ENCODE measurements at regions not wholly inside any gene's neighbourhood (a gene's known extent, or its start where the extent isn't known, plus 50 kb on each side); places are given as distances from the start of the nearest gene placed in this dataset.

DNA sequence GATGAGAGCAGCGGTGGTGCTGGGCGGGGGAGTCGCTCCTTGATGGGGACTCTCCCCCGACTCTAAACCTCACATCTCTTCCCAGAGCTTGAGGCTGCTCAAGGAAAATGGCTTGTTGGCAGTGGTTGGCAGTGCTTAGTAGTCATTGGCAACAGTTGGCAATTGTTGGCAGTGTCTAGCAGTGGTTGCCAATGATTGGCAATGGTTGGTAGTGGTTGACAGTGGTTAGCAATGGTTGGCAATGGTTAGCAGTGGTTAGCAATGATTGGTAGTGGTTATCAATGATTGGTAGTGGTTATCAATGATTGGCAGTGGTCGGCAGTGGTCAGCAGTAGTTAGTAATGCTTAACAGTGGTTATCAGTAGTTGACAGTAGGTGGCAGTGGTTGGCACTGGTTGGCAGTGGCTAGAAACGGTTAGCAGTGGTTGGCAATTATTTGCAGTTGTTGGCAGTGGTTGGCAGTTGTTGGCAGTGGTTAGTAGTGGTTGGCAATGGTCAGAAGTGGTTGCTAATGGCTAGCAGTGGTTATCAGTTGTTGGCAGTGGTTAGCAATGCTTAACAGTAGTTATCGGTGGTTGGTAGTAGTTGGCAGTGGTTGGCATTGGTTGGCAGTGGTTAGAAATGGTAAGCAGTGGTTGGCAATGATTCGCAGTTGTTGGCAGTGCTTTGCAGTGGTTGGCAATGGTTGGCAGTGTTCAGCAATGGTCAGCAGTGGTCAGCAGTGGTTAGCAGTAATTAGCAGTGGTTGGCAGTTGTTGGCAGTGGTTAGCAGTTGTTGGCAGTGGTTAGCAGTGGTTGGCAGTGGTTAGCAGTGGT lies 85.4 kb upstream of the OTOS start:
- Histone ChIP-seq H3K4me3 (replicated peaks; ENCODE audit: low read depth, low read length) (no peak overlapping the region), H3K27me3 (replicated peaks; ENCODE audit: control insufficient read depth, insufficient read depth, low read length) (no peaks in the 10 kb centered on the region), H3K36me3 (ENCODE audit: control insufficient read depth, insufficient read depth, low read length) (no peaks in the 10 kb centered on the region)
- TF ChIP-seq, protein P1, sequence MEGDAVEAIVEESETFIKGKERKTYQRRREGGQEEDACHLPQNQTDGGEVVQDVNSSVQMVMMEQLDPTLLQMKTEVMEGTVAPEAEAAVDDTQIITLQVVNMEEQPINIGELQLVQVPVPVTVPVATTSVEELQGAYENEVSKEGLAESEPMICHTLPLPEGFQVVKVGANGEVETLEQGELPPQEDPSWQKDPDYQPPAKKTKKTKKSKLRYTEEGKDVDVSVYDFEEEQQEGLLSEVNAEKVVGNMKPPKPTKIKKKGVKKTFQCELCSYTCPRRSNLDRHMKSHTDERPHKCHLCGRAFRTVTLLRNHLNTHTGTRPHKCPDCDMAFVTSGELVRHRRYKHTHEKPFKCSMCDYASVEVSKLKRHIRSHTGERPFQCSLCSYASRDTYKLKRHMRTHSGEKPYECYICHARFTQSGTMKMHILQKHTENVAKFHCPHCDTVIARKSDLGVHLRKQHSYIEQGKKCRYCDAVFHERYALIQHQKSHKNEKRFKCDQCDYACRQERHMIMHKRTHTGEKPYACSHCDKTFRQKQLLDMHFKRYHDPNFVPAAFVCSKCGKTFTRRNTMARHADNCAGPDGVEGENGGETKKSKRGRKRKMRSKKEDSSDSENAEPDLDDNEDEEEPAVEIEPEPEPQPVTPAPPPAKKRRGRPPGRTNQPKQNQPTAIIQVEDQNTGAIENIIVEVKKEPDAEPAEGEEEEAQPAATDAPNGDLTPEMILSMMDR (IDR thresholded peaks at IDR 0.05; ENCODE audit: insufficient read depth, low read length, poor library complexity, severe bottlenecking), result peak; percentile 4
- DNase-seq (ENCODE audit: extremely low read depth, insufficient read length), result no peak

DNA sequence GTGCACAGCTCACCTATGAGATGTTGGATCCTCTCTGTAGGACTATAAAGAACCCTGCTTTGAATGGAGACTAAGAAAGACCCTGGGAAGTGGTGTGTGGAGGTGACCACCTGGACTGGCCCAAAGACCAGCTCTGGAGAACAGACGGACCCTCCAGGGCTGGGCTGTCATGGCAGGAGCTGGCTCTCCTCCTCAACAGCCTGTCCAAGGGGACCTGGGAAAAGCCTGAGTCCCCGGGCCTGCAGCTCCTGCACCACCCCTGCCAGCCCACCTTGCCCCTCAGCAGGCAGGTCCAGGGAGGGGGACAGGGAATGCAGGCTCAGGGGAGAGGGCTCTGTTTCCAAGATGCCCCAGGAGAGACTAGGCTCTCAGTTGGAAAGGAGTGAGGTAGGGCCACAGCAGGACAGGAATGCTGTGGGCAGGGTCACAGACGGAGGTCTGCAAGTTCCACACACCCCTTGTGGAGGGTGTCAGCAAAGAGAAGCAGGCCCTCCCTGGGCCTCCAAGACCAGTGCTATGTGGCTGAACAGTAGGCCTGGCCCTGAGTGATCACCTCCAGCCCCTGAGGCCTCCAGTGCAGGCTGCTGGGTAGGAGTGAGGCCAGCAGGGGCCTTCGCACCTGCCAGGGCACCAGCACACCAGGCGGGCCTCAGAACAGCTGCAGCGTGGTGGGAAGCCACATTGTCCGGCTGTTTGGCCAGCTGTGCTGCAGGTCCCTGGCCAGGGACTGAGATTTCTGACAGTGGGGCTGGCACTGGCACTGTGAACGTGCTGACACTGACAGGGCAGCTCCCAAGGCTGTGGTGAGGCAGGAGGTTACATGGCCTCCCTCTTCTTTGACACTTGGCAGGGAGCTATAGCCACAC lies 86.4 kb upstream of the OTOS start:
- TF ChIP-seq, protein P1 (IDR thresholded peaks at IDR 0.05; ENCODE audit: insufficient read depth, low read length, poor library complexity, severe bottlenecking), result no peak
- no peak for DNase-seq (ENCODE audit: extremely low read depth, insufficient read length)
- no peaks in the 10 kb centered on the region for H3K27me3 ChIP-seq (replicated peaks; ENCODE audit: control insufficient read depth, insufficient read depth, low read length)
- no peak overlapping the region for H3K4me3 ChIP-seq (replicated peaks; ENCODE audit: low read depth, low read length)
- H3K36me3 ChIP-seq (ENCODE audit: control insufficient read depth, insufficient read depth, low read length), result no peaks in the 10 kb centered on the region

DNA sequence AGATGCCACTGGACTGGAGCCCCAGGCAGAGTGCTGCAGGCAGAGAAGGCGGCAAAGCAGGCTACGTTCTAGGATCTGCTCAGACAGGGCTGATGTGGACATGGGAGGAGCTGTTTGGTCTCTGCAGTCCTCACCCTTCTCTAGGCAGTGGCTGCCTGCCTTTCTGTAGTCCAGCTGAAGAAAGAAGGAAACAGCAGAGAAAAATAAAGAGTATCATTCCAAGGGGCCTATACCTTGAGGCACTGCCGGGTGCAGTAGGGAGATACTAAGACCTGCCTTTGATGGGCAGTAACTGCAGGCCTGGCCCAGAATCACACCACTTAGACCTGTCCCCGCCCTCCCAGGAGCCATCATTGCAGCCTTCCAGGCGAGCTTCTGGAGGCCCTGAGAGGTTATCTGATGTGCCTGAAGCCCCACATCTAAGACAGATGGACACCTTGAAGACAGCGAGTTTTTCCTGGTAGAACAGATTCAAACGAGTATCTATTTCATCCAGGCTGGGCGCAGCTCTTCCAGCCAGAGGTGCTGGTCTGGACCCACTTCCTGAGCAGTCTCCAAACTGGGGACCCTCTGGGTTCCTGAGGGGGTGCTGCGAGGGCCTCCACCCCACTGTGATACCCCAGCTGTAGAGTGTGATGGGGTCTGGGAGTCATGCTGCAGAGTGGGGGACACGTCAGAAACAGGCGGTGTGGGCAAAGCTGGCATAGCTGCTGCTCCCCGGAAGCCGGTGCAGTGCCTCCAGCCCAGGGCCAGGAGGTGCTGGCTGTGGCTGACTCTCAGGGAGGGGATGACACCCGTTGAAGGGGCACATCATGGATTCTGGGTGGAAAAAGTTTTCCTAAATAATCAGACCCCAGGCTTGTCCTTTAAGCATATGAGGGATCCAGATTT lies 87.3 kb upstream of the OTOS start:
- no peaks in the 10 kb centered on the region for H3K36me3 ChIP-seq (ENCODE audit: control insufficient read depth, insufficient read depth, low read length)
- TF ChIP-seq, protein P1 (IDR thresholded peaks at IDR 0.05; ENCODE audit: insufficient read depth, low read length, poor library complexity, severe bottlenecking), result no peak
- no peak for DNase-seq (ENCODE audit: extremely low read depth, insufficient read length)
- no peaks in the 10 kb centered on the region for H3K27me3 ChIP-seq (replicated peaks; ENCODE audit: control insufficient read depth, insufficient read depth, low read length)
- no peak overlapping the region for H3K4me3 ChIP-seq (replicated peaks; ENCODE audit: low read depth, low read length)

DNA sequence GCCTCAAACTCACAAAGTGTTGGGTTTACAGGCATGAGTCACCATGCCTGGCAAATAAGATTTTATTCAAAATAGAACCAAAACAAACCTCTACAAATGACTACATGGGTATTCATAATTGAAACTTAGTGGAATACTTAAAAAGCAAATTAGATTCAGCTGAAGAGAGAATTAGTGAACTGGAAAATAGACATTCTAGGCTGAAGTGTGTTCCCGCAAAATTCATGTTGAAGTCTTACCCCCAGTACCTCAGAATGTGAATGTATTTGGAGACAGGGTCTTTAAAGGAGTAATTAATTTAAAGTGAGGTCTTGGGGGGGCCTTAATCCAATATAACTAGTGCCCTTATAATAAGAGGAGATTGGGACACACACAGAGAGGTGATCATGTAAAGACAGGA lies 88.5 kb upstream of the OTOS start:
- DNase-seq (ENCODE audit: extremely low read depth, insufficient read length), result no peak
- H3K36me3 ChIP-seq (ENCODE audit: control insufficient read depth, insufficient read depth, low read length), result no peaks in the 10 kb centered on the region
- TF ChIP-seq, protein P1 (IDR thresholded peaks at IDR 0.05; ENCODE audit: insufficient read depth, low read length, poor library complexity, severe bottlenecking), result no peak
- H3K4me3 ChIP-seq (replicated peaks; ENCODE audit: low read depth, low read length), result no peak overlapping the region
- no peaks in the 10 kb centered on the region for H3K27me3 ChIP-seq (replicated peaks; ENCODE audit: control insufficient read depth, insufficient read depth, low read length)

DNA sequence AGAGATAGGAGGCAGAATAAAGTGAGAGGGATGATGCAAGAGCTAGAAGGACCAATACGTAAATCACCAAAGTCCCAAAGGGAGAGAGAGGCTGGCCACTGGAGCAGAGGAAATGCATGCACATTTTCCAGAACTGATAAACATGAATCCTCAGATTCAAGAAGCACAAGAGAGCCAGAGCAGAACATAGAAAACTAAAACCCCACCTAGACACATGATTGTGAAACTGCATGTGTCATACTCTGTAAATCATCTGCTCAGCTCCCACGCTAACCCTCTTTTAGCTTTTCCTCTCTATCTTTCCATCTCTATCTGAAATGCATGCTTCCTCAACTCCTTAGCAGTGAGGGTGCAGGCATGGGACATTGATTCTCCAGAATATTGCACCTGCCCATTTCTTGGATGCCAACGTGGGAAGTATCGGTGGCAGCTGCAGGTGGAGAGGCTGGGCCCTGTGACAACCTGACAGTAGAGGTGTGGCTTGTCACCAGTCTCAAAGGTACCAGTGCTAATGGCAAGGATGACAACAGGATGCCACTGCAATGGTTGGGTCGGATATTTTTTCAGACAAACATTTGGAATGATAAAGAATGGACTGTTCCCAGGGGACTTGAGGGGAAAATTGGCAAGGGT lies 89.3 kb upstream of the OTOS start:
- H3K36me3 ChIP-seq (ENCODE audit: control insufficient read depth, insufficient read depth, low read length), result no peaks in the 10 kb centered on the region
- H3K4me3 ChIP-seq (replicated peaks; ENCODE audit: low read depth, low read length), result no peak overlapping the region
- TF ChIP-seq, protein P1 (IDR thresholded peaks at IDR 0.05; ENCODE audit: insufficient read depth, low read length, poor library complexity, severe bottlenecking), result no peak
- no peak for DNase-seq (ENCODE audit: extremely low read depth, insufficient read length)
- no peaks in the 10 kb centered on the region for H3K27me3 ChIP-seq (replicated peaks; ENCODE audit: control insufficient read depth, insufficient read depth, low read length)

All from GM06990 (cell line).